HFF-Myc (cell line): ENCODE measurements at regions not wholly inside any gene's neighbourhood (a gene's known extent, or its start where the extent isn't known, plus 50 kb on each side); places are given as distances from the start of the nearest gene placed in this dataset.

ENCODE experiments used
- DNase-seq: peaks from one replicate; pipeline ENCODE4 v3.0.0-alpha.2; 2011; ENCODE audit warnings: low read depth; ENCODE audit errors: extremely low read depth
- H3K4me3 ChIP-seq: replicated peaks from 2 replicates; pipeline ENCODE4 v1.5.1; 2011; ENCODE audit warnings: low read depth, mild to moderate bottlenecking, control low read depth, low read length
- TF ChIP-seq, protein P1 (sequence below): IDR thresholded peaks from 2 replicates; pipeline ENCODE4 v1.5.1; 2012; ENCODE audit warnings: mild to moderate bottlenecking, low read depth, low read length, control low read depth; ENCODE audit errors: missing control alignments

DNA sequence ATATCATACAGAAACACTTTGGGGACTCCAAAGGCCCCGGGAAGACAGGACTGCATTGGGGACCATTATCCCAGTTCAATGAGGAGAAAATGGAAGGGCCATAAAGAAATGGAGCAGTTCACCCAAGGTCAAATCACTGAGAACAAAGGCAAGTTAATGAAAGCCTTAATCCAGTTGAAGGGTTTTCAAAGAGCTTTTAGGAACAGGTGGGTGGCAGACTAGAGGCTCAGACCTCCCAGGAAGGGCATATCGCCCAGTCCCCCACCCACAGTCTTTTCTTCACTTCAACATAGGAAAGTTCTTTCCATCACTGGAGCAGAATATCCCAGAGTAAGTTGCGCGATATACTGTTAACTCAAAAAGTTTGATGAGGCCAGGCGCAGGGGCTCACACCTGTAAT is 136.1 kb upstream of the CCND2 start:
- no peak for DNase-seq
- TF ChIP-seq, protein P1, sequence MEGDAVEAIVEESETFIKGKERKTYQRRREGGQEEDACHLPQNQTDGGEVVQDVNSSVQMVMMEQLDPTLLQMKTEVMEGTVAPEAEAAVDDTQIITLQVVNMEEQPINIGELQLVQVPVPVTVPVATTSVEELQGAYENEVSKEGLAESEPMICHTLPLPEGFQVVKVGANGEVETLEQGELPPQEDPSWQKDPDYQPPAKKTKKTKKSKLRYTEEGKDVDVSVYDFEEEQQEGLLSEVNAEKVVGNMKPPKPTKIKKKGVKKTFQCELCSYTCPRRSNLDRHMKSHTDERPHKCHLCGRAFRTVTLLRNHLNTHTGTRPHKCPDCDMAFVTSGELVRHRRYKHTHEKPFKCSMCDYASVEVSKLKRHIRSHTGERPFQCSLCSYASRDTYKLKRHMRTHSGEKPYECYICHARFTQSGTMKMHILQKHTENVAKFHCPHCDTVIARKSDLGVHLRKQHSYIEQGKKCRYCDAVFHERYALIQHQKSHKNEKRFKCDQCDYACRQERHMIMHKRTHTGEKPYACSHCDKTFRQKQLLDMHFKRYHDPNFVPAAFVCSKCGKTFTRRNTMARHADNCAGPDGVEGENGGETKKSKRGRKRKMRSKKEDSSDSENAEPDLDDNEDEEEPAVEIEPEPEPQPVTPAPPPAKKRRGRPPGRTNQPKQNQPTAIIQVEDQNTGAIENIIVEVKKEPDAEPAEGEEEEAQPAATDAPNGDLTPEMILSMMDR, result no peak
- H3K4me3 ChIP-seq, result no peak overlapping the region

DNA sequence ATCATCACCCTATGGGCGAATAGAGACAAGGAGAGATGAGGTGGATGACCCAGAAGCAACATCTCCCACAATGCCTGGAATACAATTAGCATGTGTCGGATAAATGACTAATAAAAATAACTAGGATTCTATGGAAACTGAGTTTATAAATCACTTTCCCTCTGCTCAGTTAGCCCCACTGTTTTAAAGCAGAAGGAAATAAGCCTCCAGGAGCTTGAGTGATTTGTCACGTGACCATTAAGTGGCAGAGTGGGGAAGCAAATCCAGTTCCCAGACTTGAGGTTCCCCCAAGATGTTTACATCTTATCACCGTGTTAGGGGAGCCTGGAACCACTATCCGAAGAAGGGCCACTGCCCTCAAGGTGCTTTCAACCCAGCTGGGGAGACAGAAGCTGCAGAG is 136.5 kb upstream of the CCND2 start:
- no peak for DNase-seq
- TF ChIP-seq, protein P1, result no peak
- H3K4me3 ChIP-seq, result no peak overlapping the region

DNA sequence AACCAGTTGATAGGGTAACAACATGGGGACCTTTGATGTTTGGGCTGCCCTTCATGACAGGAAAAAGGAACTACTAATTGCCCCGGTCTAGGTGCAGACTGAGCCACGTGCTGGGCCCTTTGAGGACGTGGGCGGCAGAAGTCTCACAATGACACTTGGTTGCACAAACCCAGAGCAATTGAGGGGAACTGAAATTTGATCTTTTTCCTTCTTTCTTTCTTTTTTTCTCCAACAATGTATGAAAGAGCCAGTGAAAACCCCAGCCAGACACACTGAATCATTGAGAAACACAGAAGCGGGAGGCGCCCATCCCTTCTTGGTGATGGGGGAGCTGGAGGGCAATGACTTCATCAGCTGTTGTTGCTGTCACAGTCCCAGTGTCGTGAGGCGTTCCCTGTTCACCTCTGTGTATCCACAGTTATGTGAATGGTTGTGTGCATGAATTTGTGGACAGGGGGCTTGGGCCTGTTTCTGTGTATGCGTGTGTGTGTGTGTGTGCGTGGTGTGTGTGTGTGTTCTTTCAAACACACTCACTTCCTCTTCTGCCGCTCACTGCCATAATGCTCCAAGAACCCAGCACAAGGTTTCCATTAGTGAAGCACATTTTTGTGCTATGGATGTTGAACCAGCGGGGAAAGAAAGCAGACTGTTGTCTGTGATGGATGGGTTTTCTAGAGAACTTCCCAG is 137.5 kb upstream of the CCND2 start:
- no peak overlapping the region for H3K4me3 ChIP-seq
- no peak for DNase-seq
- TF ChIP-seq, protein P1, result no peak

GRCh38 chr12:4134448-4135263 is 138.9 kb upstream of the CCND2 start:
- TF ChIP-seq, protein P1, result no peak
- no peak overlapping the region for H3K4me3 ChIP-seq
- no peak for DNase-seq

GRCh38 chr12:4133636-4134447 is 139.7 kb upstream of the CCND2 start:
- no peak overlapping the region for H3K4me3 ChIP-seq
- no peak for DNase-seq
- TF ChIP-seq, protein P1, result no peak

DNA sequence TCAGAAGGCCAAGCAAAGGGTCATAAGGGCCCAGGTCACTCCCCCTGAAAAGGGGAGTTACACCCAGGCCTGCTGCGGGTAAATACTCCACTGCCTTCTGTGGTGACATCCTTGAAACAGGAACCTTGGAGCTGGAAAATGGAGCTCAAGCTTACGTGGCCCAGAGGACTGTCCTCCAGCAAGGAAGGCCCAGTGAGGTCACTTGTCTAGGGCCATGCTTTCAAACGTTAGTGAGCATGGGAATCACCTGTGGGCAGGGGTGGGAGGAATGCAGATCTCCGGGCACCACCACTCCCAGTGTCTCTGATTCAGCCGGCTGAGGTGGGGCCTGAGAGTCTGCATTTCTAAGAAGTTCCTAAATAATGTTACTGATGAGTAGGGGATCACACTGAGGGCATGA is 140.5 kb upstream of the CCND2 start:
- TF ChIP-seq, protein P1, result no peak
- no peak for DNase-seq
- H3K4me3 ChIP-seq, result no peak overlapping the region
